Activated CD4-positive, alpha-beta T cell treated with anti-CD3 and anti-CD28 coated beads, Interleukin-2, amount 50 U/mL, for 16 hours (primary cell): ENCODE measurements at regions not wholly inside any gene's neighbourhood (a gene's known extent, or its start where the extent isn't known, plus 50 kb on each side); places are given as distances from the start of the nearest gene placed in this dataset.

Source experiments
- DNase-seq: peaks from one replicate; pipeline ENCODE4 v3.0.0-alpha.2; 2020

DNA sequence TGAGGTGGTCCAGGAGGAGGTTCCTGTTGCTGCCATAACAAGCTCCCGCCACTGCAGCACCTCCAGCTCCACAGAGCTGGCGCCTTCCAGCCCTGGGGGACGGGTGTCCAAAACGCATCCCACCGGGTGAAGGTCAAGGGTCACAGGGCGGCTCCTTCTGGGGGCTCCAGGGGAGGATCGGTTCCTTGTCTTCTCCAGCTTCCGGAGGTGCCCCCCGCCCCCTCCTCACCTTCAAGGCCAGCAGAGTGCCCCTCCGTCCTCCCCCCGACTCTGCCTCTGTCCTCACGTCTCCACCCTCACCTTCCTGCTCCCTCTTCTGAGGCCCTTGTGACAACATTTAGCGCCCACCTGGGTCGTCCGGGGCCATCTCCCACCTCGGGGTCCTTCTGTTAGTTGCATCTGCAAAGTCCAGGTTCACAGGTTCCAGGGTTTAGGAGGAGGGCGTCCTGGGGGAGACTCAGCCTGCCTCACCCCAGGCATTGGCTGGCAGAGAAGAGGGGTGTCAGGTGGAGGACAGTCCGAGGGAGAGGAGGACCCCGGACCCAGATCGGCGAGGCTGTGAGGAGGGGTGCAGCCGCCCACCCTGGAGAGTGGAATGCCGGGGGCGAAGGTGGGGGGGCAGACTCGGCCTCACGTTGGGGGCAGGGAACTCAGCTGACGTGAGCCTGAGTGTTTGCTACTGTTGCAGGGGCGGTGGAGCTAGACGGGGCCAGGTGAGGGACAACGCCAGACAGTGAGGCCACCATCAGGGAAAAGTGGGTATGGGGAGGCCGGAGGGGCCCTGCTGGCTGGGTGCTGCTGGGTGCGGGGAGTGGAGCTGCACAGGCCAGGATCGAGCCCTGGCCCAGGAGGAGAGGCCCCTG, 205.5 kb upstream of the C14orf180 start:
- no peak for DNase-seq

DNA sequence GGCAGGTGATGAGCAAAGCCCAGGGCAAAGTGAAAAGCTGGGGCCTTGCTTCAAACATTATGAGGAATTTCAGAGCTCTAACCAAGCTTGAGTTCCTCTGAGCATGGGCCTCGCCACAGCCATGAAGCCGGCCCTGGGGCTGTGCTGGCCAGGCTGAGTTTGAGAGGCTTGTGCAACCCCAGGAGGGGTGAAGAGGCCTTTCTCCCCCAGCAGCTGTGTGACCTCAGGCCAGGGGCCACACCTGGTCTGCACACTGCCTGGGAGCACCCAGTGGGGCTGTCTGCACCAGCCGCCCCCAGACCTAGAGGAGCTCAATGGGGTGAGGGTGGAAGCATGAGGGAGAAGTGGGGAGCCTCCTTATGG, 204.9 kb upstream of the C14orf180 start:
- DNase-seq: no peak

DNA sequence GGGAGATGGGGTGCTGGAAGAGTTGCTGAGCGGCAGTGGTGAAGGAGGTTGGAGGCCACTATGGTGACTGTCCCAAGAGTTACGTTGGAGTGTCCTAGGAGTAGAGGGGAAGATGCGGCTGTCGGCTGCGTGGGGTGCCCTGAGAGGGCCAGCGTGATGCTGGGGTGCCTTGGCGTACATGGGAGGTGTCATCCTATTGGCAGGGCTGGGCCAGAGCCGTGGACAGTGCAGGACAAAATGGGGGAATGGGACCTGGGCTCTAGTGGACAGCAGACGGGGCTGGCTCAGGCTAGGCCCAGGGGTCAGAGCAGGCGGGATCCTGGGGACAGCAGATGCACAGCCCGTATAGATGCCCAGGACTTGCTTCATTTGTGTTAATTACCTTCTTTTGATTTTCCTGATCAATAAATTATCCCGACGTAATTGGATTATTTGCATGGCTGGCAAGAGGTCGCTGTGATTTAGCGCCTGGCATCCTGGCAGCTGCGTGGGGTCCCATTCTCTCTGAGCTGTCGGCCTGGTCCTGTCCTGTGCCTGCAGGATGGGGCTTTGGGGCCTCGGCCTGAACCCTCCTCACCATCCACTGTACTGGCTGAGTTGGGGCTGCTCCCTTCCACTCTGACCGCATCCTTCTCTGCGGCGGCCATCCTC, 203.9 kb upstream of the C14orf180 start:
- DNase-seq: no peak

DNA sequence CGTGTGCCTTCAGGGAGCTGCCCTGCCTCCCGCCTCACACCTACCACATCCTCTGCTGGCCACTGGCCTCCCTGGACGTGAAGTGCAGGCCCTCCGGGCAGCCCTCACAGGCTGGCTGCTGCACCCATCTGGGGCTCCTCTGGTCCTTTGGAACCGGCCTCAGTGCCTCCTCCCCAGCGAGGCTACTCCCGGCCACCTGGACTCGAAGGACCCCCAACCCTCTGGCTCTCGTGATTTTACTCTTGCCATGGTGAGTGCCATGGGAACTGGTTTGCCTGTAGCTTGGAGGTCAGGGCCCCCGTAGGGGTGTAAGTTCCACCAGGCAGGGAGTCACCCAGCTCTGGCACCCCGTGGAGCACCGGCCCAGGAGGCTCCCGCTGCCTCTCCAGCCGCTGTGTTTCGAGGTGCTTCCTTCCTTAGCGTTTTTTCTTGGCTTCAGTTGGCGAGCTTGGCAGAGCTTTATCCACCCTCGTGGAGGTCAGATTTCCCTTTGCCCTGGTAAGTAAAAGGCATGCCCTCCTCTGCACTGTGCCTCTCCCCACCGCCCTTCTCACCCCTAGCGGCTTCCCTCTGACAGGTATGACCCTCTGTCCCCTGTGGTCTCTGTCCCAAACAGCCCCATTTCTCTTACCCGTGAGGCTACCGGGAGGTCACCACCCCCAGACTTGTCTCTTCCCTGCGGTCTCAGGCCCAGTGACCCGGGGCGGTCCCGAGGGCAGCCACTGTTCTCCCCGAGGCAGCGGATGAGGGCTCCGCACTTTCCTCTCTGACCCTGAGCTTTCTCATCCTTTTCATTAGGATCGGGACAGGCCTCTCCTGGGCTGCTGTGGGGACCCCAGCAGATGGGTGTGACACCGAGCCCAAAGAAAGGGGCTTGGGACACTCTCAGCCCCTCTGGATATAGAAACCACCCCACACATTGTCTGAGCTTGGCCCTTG, 203.1 kb upstream of the C14orf180 start:
- no peak for DNase-seq

DNA sequence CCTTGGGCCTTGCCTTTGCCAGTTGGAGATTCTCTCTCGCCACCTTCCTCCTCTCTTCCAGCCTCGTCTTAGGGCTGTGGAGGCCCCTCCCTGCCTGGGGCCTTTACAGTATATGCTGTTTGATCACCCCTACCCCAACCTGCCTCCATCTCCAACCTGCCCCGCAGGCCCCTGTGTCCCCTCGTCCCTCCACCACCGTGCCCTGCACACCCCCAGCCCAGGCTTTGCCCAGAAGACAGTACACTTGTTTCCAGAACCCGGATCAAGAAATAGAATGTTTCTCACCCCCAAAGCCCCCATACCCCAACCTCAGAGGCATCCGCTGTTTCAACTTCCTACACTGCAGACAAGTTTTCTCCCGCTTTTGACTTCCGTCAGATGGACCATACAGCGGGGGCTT, 202.3 kb upstream of the C14orf180 start:
- DNase-seq: no peak

DNA sequence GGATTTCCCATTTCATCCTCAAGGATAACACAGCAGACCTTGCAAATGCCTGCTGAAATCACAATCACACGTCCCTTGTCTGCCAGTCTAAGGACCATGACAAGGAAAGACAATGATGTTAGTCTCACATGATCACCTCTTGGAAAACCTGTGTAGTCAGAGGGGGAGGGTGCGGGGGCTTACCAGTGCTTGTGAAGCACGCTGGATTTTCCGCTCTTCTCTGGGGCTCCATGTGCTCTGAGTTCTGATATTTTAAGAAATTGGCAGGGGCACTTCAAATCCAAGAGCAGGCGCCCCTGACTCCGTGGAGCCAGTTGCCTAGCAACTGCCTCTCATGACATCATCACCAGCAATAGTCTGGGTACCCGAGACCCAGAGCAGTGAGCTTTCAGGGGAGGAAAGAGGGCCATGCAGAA, 200.9 kb upstream of the C14orf180 start:
- DNase-seq: no peak

DNA sequence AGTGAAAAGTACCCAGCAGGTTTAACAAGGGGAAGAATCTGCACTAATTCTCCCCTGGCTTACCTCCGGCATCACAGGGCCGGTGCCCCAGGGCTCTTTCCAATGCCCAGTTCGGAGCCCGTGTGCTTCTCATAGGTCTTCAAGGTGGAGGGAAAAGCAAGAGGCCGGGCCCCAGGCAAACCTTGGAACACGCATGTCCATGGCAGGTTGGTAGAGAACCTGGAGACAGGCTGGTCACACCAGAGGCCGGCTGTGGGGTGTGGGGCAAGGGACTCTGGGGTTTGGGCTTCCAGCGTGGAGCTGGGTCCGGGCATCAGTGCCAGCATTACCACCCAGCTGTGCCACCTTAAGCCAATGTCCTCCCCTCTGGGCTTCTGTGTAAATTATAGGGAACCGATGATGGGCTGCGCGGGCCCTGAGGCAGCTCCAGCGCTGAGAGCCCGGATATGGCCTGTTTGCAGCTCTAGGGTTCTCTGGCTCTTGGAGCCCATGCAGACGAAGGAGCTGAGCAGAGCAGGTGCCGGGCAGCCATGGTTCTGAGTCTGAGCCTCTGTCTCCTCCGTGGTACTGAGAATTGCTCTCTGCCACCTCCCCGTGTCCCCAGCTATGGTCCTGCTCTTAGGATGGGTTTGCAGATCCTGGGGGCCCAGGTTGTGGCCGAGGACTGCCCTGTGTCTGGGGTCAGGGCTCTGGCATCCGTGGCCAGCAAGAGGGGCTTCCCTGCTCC, 197.0 kb upstream of the C14orf180 start:
- no peak for DNase-seq

DNA sequence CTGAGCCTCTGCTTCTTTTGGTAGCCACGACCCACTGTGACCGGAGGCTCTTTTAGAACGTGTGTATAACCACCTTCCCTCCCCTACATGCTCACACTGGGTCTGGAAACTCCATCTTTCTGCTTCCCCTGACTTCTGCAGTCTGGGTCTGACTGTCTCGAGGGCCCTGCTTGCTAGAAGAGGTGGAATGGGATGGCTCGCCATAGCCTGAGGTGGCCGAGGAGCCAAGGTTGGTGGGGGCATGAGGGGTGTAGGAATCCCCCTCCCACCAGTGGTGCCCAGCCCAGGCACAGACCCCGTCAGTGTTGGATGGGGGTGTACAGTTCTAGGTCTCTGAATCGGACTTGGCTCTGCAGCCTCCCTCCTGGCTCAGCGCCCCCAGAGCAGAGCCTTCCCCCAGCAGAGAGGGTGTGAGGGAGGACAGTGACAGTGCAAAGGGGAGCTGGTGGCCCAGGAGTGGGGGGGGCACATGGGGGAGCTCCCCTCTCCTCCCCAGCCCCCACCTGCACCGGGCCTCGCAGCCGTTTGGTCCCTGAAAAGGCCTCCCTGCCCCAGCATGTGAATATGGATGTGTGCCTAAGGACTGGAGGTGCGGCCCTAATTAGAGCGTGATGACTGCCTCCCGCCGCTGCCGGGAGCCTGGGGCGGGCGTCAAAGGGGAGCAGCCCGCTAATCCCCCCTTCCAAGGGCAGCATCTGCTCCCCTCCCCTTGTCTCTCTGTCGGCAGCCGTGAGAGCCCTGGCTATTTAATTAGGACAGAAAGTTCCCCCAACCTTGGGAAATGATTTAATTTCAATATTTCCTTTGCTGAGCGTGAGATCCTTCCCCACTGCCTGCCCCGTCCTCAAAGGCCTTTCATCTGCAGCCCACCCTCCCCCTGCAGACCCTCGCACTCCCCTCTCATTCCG, 196.2 kb upstream of the C14orf180 start:
- DNase-seq: no peak

DNA sequence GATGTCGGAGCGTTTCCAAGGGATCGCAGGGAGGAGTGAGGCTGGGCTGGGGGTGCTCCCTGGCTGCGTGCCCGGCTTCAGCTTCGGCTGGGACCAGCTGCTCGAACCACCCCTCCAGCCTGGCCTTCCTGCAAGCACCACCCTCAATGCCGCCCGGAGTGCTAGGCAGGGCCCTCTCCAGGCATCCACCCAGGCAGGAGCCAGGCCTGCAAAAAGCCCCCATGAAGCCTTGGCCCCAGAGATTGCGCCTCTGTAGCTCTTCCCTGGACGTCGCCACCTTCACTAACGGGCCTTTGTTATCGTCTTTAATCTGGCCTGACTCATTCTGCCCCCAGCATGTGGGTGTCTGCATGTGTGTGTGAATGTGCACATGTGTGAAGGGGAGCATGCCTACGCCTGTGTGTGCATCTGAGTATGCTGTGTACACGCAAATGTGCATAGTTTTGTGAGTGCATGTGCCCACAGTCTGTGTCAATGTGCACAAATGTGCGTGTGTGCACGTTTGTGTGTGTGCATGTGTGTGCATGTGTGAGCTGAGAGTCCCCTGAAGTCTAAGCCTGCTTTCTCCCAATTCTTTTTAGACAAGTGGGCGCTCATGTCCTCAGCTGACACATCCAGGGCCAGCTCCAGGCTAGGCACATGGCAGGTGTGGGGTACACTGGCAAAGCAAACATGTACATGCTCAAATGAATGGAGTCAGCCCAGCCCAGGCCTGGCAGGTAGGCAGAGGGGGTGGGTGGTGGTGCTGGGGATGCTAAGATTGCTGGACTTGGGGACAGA, 195.4 kb upstream of the C14orf180 start:
- no peak for DNase-seq

DNA sequence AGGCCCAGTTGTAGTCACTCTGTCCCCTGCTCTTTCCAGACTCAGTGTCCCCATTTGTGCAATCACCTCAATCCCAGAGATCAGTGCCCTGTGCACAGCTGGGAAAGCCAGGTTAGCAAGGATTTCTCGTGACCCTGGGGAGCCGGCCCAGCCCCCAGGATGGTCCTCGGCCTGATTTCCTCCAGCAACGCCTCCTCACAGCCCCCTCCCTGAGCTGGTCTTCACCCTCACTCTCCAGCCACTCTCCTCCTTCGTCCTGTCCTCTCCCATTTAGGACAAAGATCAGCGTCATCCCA, 194.8 kb upstream of the C14orf180 start:
- DNase-seq: no peak

DNA sequence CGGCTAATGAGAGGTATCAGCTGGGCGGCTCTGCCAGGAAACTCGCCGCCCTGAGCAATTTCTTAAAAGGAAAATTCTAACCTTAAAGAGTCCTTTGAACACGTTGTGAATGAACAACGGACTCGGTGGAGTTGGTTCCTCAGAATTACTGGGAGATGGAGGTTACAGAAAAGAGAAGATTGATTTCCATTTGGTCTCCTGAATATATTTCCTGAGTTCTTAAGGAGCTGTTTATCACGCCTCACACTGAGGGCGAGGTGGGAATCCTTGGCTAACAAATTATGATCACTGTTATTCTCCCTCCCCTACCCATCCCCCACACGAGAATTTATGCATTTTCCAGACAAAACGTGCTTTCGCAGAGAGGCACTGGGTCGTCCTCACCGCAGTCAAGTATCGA, 194.5 kb upstream of the C14orf180 start:
- DNase-seq: no peak

DNA sequence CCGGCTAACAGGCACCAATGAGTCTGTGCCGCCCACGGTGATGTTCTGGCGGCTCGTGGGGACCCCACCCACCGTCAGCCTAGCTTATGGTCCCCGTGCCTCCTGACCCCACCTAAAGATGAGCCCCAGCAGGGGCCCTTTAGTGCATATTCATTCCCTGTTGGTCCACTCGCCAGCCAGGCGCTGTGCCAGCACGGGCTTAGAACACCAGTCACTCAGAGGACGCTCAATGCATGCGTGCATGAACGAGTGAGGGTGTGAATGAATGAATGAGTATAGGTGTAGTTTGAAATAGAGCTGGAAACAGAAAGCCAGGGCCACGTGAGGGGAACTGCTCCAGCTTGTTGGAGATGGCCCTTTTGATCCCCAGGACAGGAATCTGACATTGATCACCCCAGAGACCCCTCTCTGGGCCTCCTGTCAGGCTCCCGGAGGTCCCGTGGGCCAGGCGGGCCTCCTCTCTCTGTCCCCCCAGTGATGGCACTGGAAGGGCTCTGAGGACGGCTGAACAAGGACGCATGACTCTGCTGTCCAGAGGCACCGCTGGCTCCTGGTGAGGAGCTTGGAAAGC, 193.9 kb upstream of the C14orf180 start:
- no peak for DNase-seq

DNA sequence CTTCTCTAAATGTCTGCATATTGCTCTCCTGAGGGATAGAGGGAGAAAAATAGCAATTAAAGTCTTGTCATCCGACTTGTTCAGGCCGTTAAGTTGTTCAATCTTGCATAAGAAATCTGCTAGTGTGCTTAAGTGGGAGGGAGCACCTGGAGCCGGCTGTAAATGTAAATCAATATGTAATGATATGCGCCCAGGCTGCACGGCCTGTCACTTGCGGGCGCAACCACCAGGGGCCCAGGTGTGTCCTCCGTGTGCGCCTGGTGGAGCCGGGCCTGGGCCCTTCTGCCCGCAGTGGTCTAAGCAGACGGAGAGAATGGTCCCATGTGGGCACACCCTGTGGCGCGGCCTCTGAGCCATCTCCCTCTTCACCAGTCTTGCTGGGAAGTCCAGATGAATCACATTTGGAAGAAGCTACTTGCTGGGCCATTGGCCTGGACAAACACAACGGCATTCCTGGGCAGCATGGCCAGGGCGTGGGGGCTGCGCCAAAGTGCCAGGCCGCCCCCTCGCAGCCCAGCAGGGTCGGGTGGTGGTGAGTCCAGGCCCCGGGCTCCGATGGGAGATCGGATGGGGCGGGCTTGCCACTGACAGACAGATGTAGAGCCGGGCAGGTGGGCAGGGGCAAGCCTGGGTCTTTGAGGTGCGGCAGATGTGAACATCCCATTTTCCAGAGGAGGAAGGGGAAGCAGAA, 193.3 kb upstream of the C14orf180 start:
- DNase-seq: no peak

DNA sequence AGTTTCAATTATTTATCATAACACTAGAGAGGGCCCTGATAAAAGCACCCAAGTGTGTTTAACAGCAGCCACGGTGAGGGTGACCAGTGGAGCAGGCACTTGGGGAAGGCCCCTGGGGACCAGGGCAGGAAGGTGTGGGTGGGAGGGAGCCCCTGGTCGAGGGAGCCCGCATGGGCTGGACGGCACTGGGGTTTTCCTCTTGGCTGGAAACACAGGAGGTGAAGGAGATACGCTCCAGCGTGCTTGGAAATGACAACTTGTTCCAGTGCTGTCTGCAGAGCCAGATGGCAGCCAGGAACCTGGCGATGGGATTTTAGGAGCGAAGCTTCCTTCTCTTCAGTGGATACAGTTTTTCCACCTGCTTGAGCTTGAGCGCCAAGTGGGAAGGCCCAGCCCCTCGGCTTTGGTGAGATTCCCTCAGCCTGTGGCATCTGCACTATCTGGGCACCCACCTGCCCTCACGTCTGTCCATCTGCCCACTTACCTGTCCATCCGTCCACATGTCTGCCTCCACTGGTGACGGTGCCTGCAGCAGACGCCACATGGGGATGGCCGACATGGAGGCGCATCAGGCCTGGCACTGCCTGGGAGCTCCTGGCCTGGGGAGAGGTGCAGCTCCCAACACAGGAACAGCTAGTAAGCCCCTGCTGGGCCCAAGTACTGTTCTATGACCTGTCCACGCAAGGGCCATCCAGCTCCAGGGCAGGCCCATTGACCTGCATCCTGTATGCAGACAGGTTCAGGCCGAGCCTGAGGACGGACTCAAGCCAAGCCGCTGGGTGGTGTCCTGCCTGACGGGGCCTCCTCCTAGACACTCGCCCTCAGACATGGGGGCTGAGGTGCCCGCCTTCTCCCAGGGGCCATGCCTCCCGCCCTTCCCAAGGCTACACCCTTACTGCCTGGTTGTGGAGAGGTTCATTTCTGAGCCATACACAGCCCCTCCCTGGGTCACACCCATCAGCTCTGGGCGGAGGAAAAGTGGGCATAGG, 192.2 kb upstream of the C14orf180 start:
- no peak for DNase-seq

DNA sequence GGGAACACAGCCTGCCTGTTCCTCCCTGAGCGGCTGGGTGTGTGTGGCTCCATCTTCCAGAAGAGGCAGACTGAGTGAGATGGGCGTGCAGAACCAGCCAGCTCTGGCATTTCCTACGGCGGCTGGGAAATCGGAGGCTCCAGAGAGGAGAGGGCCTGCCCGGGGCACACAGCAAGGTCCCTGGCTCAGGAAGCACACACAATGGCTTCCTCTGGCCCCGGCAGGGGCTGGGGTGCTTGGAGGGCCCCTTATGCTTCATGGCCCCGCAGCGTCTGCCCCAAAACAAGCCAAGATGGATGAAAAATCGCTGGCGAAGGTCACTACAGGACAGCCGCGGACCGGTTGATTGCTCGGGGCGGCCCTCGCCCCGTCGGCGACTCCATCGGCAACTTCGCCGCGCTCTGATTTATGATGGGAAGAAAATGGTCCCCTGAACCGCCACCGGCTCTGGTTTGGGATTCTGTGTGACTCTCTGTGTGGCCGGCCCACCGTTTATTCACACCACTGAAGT, 191.5 kb upstream of the C14orf180 start:
- no peak for DNase-seq

DNA sequence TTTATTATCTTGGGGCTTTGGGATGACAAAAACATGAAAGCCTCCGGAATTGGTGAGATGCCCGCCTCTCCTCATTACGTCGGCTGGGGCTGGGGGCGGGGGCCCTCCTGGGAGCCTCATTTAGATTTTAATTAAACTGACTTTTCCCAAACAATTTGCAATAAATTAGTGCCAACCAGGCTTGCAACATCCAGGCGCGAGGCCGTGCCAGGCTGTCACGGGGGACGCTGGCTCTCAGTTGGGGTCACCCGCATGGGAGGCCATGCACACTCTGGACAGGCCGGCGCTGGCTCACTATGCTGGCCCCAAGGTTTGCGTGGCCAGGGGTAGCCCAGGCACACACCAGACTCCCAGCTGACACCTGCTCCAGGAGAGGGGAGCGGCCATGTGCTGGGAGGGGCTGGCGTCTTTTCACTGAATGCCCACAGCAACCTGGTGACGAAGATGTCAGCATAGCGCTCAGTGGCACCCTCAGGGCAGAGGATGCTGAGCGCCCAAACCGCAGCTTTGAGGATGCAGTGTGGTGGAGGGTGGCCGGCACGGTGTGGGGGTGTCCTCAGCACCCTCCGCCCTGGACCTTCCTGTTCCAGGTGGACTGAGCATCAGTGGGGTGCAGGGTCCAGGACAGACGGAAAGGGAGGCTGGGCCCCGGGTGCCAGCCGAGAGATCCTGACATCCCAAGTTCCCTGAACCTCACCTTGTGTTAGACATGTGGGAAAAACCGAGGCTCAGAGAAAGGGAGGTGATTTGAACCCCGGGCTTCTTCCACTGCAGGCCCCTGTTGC, 190.8 kb upstream of the C14orf180 start:
- no peak for DNase-seq

DNA sequence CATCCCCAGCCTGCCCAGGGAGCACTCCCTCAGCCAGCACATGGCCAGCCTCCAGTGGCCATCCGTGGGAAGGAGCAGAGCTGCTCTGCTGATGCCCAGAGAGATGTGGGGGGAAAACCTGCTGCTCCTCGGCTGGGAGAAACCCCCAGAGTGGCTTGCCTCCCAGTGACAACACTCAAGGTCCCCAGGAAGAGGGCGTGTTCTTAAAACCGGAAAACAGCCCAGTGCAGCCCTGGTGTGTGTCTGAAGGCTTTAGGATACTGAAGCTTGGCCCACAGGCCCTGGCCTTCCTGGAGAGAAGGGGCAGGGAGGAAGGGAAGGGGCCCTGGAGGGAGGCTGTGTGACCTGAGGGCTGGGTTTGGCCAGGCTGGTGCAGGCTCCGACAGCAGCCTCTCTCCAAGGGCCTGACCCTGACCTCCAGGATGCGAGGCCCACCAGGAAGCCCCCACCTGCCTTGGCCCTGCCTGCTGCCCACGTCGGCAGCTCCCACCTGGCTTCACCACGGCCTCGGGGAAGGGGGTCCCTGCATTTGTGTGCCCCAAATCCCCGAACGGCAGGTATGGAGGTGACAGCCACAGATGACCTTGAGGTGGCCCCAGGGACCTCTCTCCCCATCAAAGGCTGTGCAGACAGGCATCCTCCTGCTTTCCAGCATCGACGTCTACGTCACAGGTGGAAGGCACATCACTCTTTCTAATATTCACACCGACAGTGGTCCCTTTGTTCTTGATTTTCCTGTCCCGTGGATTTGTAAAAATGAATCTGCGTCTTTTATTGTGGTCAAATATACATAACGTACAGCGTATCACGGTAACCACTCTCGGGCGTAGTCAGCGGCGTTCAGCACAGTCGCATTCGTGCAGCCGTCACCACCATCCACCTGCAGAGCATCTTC, 190.0 kb upstream of the C14orf180 start:
- peak; percentile 6 for DNase-seq
